ENCODE measurements at regions not wholly inside any gene's neighbourhood (a gene's known extent, or its start where the extent isn't known, plus 50 kb on each side); places are given as distances from the start of the nearest gene placed in this dataset.

- TF ChIP-seq CTCF (IDR thresholded peaks at IDR 0.05) (no peak), EP300 (IDR thresholded peaks at IDR 0.05) (no peak), POLR2AphosphoS5 (IDR thresholded peaks at IDR 0.05) (no peak)
Observed at GRCh38 chr1:38340409-38340808, 293.8 kb upstream of the POU3F1 start.
